H1 (cell line): ENCODE measurements at regions not wholly inside any gene's neighbourhood (a gene's known extent, or its start where the extent isn't known, plus 50 kb on each side); places are given as distances from the start of the nearest gene placed in this dataset.

ENCODE experiments used
- CTCF ChIA-PET: fragments of 300-600 bp; sonication (Branson Sonifier 250); formaldehyde crosslinking; loops from one replicate; lab custom pipeline; 2021; ENCODE audit not compliant: partially characterized antibody; lab: Charles Lee
- POLR2A ChIA-PET: fragments of 300-600 bp; sonication (Branson Sonifier 250); formaldehyde crosslinking; loops from one replicate; lab custom pipeline; 2021; ENCODE audit warnings: inconsistent platforms; ENCODE audit not compliant: partially characterized antibody; lab: Charles Lee
- DNase-seq, 2 experiments: peaks; one replicate each; pipeline versions ENCODE4 v3.0.0 to v3.0.0-alpha.2; 2010 to 2022; ENCODE audit warnings: low spot score in 2 of 2, low read depth in 1 of 2, mixed read lengths in 1 of 2
- FAIRE-seq: peaks from 2 replicates; lab custom pipeline; 2011; peaks lifted over from hg19 to GRCh38; lab: Jason Lieb, UNC
- H2AFZ ChIP-seq: 2 replicates; pipeline ENCODE4 v1.8.1; 2012; ENCODE audit warnings: low read length, inconsistent platforms
- H2AK5ac ChIP-seq: 2 replicates; pipeline ENCODE4 v1.6.1; 2013; ENCODE audit warnings: low read depth, low read length
- H2BK120ac ChIP-seq: replicated peaks from 2 replicates; pipeline ENCODE3; 2013; ENCODE audit warnings: low read depth, low read length, inconsistent platforms
- H2BK12ac ChIP-seq: 2 replicates; pipeline ENCODE4 v1.6.1; 2013; ENCODE audit warnings: low read depth, low read length
- H2BK15ac ChIP-seq: 2 replicates; pipeline ENCODE4 v1.6.1; 2013; ENCODE audit warnings: low read length
- H2BK20ac ChIP-seq: 2 replicates; pipeline ENCODE4 v1.6.1; 2013; ENCODE audit warnings: low read length
- H2BK5ac ChIP-seq: 2 replicates; pipeline ENCODE4 v1.6.1; 2013; ENCODE audit warnings: low read depth, low read length
- H3K14ac ChIP-seq: 2 replicates; pipeline ENCODE4 v1.6.1; 2013; ENCODE audit warnings: inconsistent platforms; ENCODE audit not compliant: insufficient read length
- H3K18ac ChIP-seq: 2 replicates; pipeline ENCODE4 v1.6.1; 2013; ENCODE audit warnings: low read length; ENCODE audit errors: extremely low read depth
- H3K23ac ChIP-seq: 2 replicates; pipeline ENCODE4 v1.6.1; 2013; ENCODE audit warnings: inconsistent platforms; ENCODE audit not compliant: insufficient read length
- H3K23me2 ChIP-seq: 2 replicates; pipeline ENCODE4 v1.6.1; 2013; ENCODE audit warnings: low read depth, low read length
- H3K27ac ChIP-seq: 2 replicates; pipeline ENCODE4 v1.6.1; 2011; ENCODE audit warnings: low read depth, low read length, inconsistent platforms
- H3K27me3 ChIP-seq, 4 experiments: replicated peaks in 1 of 4; 1 replicate in 1 of 4; 2 replicates in 3 of 4; pipeline versions ENCODE4 v1.6.1 to v1.8.1; 2011 to 2013; ENCODE audit warnings: low read length in 3 of 4, mild to moderate bottlenecking in 3 of 4, inconsistent platforms in 2 of 4, mixed read lengths in 2 of 4, moderate library complexity in 1 of 4; ENCODE audit not compliant: control insufficient read depth in 3 of 4, insufficient read depth in 3 of 4; ENCODE audit errors: extremely low read depth in 1 of 4
- H3K36me3 ChIP-seq, 4 experiments: 2 replicates each; pipeline versions ENCODE4 v1.6.1 to v1.8.1; 2011 to 2013; ENCODE audit warnings: mild to moderate bottlenecking in 4 of 4, low read length in 3 of 4, moderate library complexity in 2 of 4, control low read depth in 1 of 4, inconsistent platforms in 1 of 4; ENCODE audit not compliant: insufficient read depth in 4 of 4, control insufficient read depth in 2 of 4
- H3K4ac ChIP-seq: replicated peaks from 2 replicates; pipeline ENCODE3; 2013; ENCODE audit warnings: low read length, low read depth, mixed read lengths, inconsistent platforms; ENCODE audit not compliant: insufficient read length
- H3K4me1 ChIP-seq, 4 experiments: replicated peaks in 1 of 4; 1 replicate in 1 of 4; 2 replicates in 3 of 4; pipeline versions ENCODE4 v1.6.1 to v1.8.1; 2011 to 2013; ENCODE audit warnings: low read length in 3 of 4, inconsistent platforms in 2 of 4, mixed read lengths in 1 of 4; ENCODE audit not compliant: insufficient read depth in 4 of 4, control insufficient read depth in 3 of 4
- H3K4me2 ChIP-seq, 2 experiments: 2 replicates each; pipeline versions ENCODE4 v1.6.1 to v1.8.1; 2011 to 2013; ENCODE audit warnings: low read depth in 2 of 2, low read length in 2 of 2, control low read depth in 1 of 2, inconsistent platforms in 1 of 2, mild to moderate bottlenecking in 1 of 2; ENCODE audit not compliant: insufficient read depth in 1 of 2
- H3K4me3 ChIP-seq, 4 experiments: fragments of 200-600, 300-600 bp in 1 of 4; sonication (generic), shearing (Covaris generic), sonication (Bioruptor Twin) in 1 of 4; 2 replicates each; pipeline versions ENCODE4 v1.5.1 to v1.8.1; 2011 to 2016; ENCODE audit warnings: low read length in 4 of 4, low read depth in 3 of 4, control low read depth in 2 of 4, inconsistent platforms in 2 of 4, mild to moderate bottlenecking in 2 of 4, mixed read lengths in 1 of 4, moderate library complexity in 1 of 4; ENCODE audit not compliant: insufficient read depth in 2 of 4; ENCODE audit errors: extremely low read depth in 1 of 4
- H3K56ac ChIP-seq: replicated peaks from 2 replicates; pipeline ENCODE3; 2013; ENCODE audit warnings: low read depth, mild to moderate bottlenecking, mixed read lengths, low read length, inconsistent platforms; ENCODE audit not compliant: insufficient read length
- H3K79me1 ChIP-seq: 2 replicates; pipeline ENCODE4 v1.6.1; 2013; ENCODE audit warnings: low read depth, low read length, control low read depth
- H3K79me2 ChIP-seq, 2 experiments: 2 replicates each; pipeline versions ENCODE4 v1.6.1 to v1.8.1; 2012 to 2013; ENCODE audit warnings: low read length in 2 of 2, mild to moderate bottlenecking in 2 of 2, inconsistent platforms in 1 of 2; ENCODE audit not compliant: insufficient read depth in 2 of 2, control insufficient read depth in 1 of 2
- H3K9ac ChIP-seq, 4 experiments: replicated peaks in 1 of 4; 1 replicate in 1 of 4; 2 replicates in 3 of 4; pipeline versions ENCODE4 v1.6.1 to v1.8.1; 2011 to 2013; ENCODE audit warnings: low read depth in 3 of 4, low read length in 3 of 4, control low read depth in 2 of 4, mild to moderate bottlenecking in 2 of 4, moderate library complexity in 2 of 4, inconsistent platforms in 1 of 4; ENCODE audit errors: extremely low read depth in 1 of 4
- H3K9me3 ChIP-seq, 2 experiments: 2 replicates each; pipeline versions ENCODE4 v1.6.1 to v1.8.1; 2012 to 2013; ENCODE audit warnings: mild to moderate bottlenecking in 2 of 2, moderate library complexity in 2 of 2, control low read depth in 1 of 2, inconsistent platforms in 1 of 2, low read depth in 1 of 2, low read length in 1 of 2, mixed read lengths in 1 of 2; ENCODE audit not compliant: insufficient read depth in 2 of 2
- H4K20me1 ChIP-seq, 2 experiments: replicated peaks in 1 of 2; 2 replicates each; pipeline versions ENCODE3 to v1.8.1; 2011 to 2013; ENCODE audit warnings: inconsistent platforms in 2 of 2, low read length in 2 of 2, mild to moderate bottlenecking in 1 of 2; ENCODE audit not compliant: insufficient read depth in 2 of 2, control insufficient read depth in 1 of 2
- H4K5ac ChIP-seq: 2 replicates; pipeline ENCODE4 v1.6.1; 2013; ENCODE audit warnings: low read length, low read depth, mixed read lengths, inconsistent platforms; ENCODE audit not compliant: insufficient read length
- H4K8ac ChIP-seq: 2 replicates; pipeline ENCODE4 v1.8.0; 2013; ENCODE audit warnings: mild to moderate bottlenecking, moderate library complexity, low read length, inconsistent platforms; ENCODE audit not compliant: insufficient read depth; ENCODE audit errors: extremely low read depth
- H4K91ac ChIP-seq: replicated peaks from 2 replicates; pipeline ENCODE3; 2013; ENCODE audit warnings: low read length, mixed read lengths, inconsistent platforms; ENCODE audit not compliant: insufficient read length
- BCL11A ChIP-seq, 2 experiments: IDR thresholded peaks; one replicate each; pipeline ENCODE4 v1.6.1; 2011; ENCODE audit warnings: low read depth in 2 of 2, low read length in 2 of 2, mild to moderate bottlenecking in 2 of 2
- BRCA1 ChIP-seq: IDR thresholded peaks from 2 replicates; pipeline ENCODE4 v1.6.1; 2012; ENCODE audit warnings: low read depth, low read length, improper control_type of control experiment
- CEBPB ChIP-seq: IDR thresholded peaks from 2 replicates; pipeline ENCODE4 v1.6.1; 2012; ENCODE audit warnings: low read depth, low read length
- HDAC6 ChIP-seq: IDR thresholded peaks from one replicate; pipeline ENCODE4 v1.7.1; 2012; ENCODE audit warnings: low read depth, mild to moderate bottlenecking, inconsistent platforms, low read length, moderate library complexity
- KDM4A ChIP-seq: IDR thresholded peaks from one replicate; pipeline ENCODE4 v1.7.1; 2012; ENCODE audit warnings: low read depth, mild to moderate bottlenecking, moderate library complexity, low read length, inconsistent platforms; ENCODE audit not compliant: severe bottlenecking
- NANOG ChIP-seq: IDR thresholded peaks from 2 replicates; pipeline ENCODE4 v1.6.1; 2011; ENCODE audit warnings: low read length, low read depth, mild to moderate bottlenecking, inconsistent platforms; ENCODE audit not compliant: insufficient read depth, poor library complexity, severe bottlenecking
- PHF8 ChIP-seq: fragments of 200-600 bp; sonication (generic); conservative IDR thresholded peaks from 2 replicates; pipeline ENCODE4 v1.7.1; 2012; ENCODE audit warnings: low read depth, mild to moderate bottlenecking, inconsistent platforms, low read length, moderate library complexity
- RXRA ChIP-seq: IDR thresholded peaks from 2 replicates; pipeline ENCODE4 v1.6.1; 2011; ENCODE audit warnings: low read depth, mild to moderate bottlenecking, low read length, moderate library complexity; ENCODE audit not compliant: insufficient read depth
- SIN3A ChIP-seq, 2 experiments: IDR thresholded peaks in 1 of 2; conservative IDR thresholded peaks in 1 of 2; 2 replicates each; pipeline ENCODE4 v1.6.1; 2011 to 2012; ENCODE audit warnings: low read length in 2 of 2, improper control_type of control experiment in 1 of 2, low read depth in 1 of 2, mild to moderate bottlenecking in 1 of 2
- SP4 ChIP-seq: IDR thresholded peaks from 2 replicates; pipeline ENCODE4 v1.6.1; 2012; ENCODE audit warnings: low read length, inconsistent platforms
- SUZ12 ChIP-seq: fragments of 200-600 bp; sonication (generic); IDR thresholded peaks from 2 replicates; pipeline ENCODE4 v1.6.1; 2012; ENCODE audit warnings: mild to moderate bottlenecking, inconsistent platforms, low read length, moderate library complexity, mixed read lengths
- TCF12 ChIP-seq: IDR thresholded peaks from 2 replicates; pipeline ENCODE4 v1.6.1; 2011; ENCODE audit warnings: low read depth, mild to moderate bottlenecking, low read length
- TEAD4 ChIP-seq: IDR thresholded peaks from 2 replicates; pipeline ENCODE4 v1.6.1; 2012; ENCODE audit warnings: low read depth, low read length, inconsistent platforms, mixed read lengths
- YY1 ChIP-seq: IDR thresholded peaks from 2 replicates; pipeline ENCODE4 v1.6.1; 2011; ENCODE audit warnings: low read depth, mild to moderate bottlenecking, low read length
- WGBS, 2 experiments: shearing (Covaris generic) in 1 of 2; methylation state at CpG; one replicate each; pipeline versions ENCODE4 v1.1.6 to v1.1.7; 2013 to 2015; ENCODE audit warnings: low lambda C conversion rate in 2 of 2, mixed read lengths in 2 of 2, inconsistent platforms in 1 of 2, low coverage in 1 of 2, missing lambda C conversion rate in 1 of 2; ENCODE audit not compliant: insufficient replicate concordance in 2 of 2, insufficient coverage in 1 of 2, insufficient read length in 1 of 2; ENCODE audit errors: extremely low coverage in 1 of 2, missing lambda C conversion rate in 1 of 2; 5-methylcytosine and 5-hydroxymethylcytosine counted together

DNA sequence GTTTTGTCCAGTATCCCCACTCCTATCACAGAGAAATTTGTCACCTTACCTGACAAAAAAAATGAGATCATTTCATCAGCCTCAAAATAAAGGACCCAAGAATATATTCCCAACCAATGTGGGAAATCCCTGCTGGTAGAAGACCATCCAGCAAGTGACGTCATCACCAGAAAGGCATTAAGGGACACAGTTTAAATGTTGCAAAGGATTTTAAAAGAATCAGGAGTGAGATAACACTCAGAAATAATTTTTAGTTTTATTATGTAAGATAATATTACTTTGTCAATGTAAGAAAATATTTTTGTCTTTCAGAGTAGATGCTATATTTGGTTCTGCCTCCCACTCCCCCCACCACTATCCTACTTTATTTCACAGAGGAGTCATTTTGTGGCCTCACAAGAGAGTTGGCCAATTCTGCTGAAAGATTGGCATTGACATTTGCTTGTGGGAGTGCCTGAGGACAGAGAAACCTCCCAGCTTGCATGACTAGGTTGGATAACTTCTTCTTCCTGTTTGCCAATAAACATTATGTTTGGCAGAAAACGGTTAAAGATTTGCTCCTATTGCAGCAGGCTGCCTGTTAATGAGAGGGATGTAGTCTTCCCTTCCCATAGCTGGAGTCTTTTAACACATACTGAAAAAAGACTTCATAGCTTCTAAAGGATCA lies 288.6 kb upstream of the DAB2 start:
- Histone ChIP-seq H3K4me1 (peaks cover 0 to 4% (median 1%) of the 10 kb centered on the region in 4 experiments; a peak in 2 of 7 replicates), H3K18ac (no peak overlapping the region), H4K20me1 (no peaks in the 10 kb centered on the region), H3K14ac (no peak overlapping the region), H4K91ac (no peak overlapping the region), H3K4me2 (no peak overlapping the region), H2BK20ac (no peak overlapping the region), H2BK15ac (no peak overlapping the region), H3K27me3 (no peaks in the 10 kb centered on the region), H3K56ac (no peak overlapping the region), H3K27ac (no peak overlapping the region), H2AFZ (no peak overlapping the region), H3K4ac (no peak overlapping the region), H2BK12ac (no peak overlapping the region), H3K23ac (no peak overlapping the region), H3K9me3 (no peaks in the 10 kb centered on the region), H3K4me3 (no peak overlapping the region), H4K5ac (no peak overlapping the region), H3K9ac (no peak overlapping the region), H2AK5ac (no peak overlapping the region), H2BK5ac (no peak overlapping the region), H2BK120ac (no peak overlapping the region), H3K79me1 (no peaks in the 10 kb centered on the region), H3K36me3 (no peaks in the 10 kb centered on the region), H3K79me2 (no peaks in the 10 kb centered on the region), H3K23me2 (no peaks in the 10 kb centered on the region), H4K8ac (no peak overlapping the region)
- DNase-seq (no peak), FAIRE-seq (no peak)
- WGBS, 2 experiments = 85% methylated on average over 2 of the region's 2 CpGs; no CpG with 5 or more reads in 1 of the 2 experiments
- ChIA-PET POLR2A (no interaction called here), CTCF (interaction anchor here (0.6 to 4.1 kb wide), 23 partner anchors 8 to 1026 kb away, joined by 3 to 15 read pairs (median 5); no protein-coding TSS in a partner anchor)
- TF ChIP-seq CEBPB (no peak), HDAC6 (no peak), TCF12 (no peak), NANOG (no peak), TEAD4 (no peak), BCL11A (IDR thresholded peaks at IDR 0.05; ENCODE audit: low read depth in 2 of 2, low read length in 2 of 2) (no peak), KDM4A (no peak), SP4 (no peak), BRCA1 (no peak), SIN3A (conservative IDR thresholded peaks at IDR 0.05 in 1 of 2, IDR thresholded peaks at IDR 0.05 in 1 of 2; ENCODE audit: low read depth in 1 of 2, low read length in 2 of 2) (no peak), RXRA (no peak), SUZ12 (no peak), PHF8 (no peak), YY1 (no peak)
